ENCODE measurements at regions not wholly inside any gene's neighbourhood (a gene's known extent, or its start where the extent isn't known, plus 50 kb on each side); places are given as distances from the start of the nearest gene placed in this dataset.
"Not testable (repeated sequence)": the region's sequence is repeated elsewhere in the genome, so short reads cannot be mapped to it uniquely, and the experiment has no call there.

DNA sequence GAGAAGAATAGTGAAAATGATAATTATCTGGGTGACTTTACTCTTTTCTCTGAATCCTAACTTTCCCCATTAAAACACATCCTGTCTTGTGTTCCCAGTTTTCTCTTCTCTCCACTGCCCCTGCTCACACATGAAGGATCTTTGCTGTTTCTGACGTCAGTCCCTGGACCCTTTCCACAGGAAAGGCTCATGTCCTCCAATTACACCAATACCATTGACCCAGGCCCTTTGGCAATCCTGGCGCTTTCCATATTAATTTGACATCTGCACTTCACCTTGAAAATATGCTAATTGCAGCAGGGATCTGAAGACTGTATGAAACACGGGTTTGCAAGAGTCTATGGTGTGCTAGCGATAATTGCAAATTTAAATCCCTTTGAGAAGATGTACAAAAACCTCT, 170.2 kb upstream of the GOT2 start:
- Histone ChIP-seq H3K4me1 (ENCODE audit: control insufficient read depth in 3 of 3, insufficient read depth in 2 of 3, low read depth in 1 of 3, low read length in 2 of 3) (no peaks in the 10 kb centered on the region), H3K9me3 (ENCODE audit: control insufficient read depth in 2 of 2, insufficient read depth in 1 of 2, low read depth in 1 of 2, low read length in 1 of 2) (no peaks in the 10 kb centered on the region), H3K27ac (ENCODE audit: low read depth in 1 of 3, low read length in 2 of 3) (no peak overlapping the region), H3K36me3 (ENCODE audit: control insufficient read depth in 3 of 3, insufficient read depth in 2 of 3, low read depth in 1 of 3, low read length in 3 of 3) (no peaks in the 10 kb centered on the region), H3K27me3 (ENCODE audit: control insufficient read depth in 3 of 3, insufficient read depth in 3 of 3, low read length in 3 of 3) (no peaks in the 10 kb centered on the region), H3K4me3 (ENCODE audit: low read depth in 1 of 3, low read length in 3 of 3) (no peak overlapping the region)
- FAIRE-seq (no peak), DNase-seq (no peak)
- 78 to 81% (median 80%) methylated on average over 4 of the region's 4 CpGs for WGBS, 3 donors

DNA sequence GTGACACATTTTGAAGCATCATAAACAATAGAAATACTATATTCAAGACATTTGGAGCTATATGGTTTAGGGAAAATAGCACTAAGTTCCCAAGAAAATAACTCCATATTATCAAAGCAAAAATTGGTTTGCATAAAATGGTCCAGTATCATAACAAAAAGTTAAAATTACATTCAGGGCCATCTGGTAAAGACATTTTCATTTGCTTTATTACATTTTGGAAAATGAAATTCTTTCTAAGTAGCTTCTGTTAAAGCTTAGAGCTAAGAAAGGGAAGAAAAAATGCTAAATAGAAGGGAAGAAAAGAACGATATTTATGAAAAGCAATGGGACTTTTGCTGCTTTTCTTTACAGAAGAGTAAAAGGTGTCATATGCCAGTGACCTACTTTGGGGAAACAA, 155.4 kb upstream of the GOT2 start:
- Histone ChIP-seq H3K27me3 (ENCODE audit: control insufficient read depth in 3 of 3, insufficient read depth in 3 of 3, low read length in 3 of 3) (no peaks in the 10 kb centered on the region), H3K4me3 (ENCODE audit: low read depth in 1 of 3, low read length in 3 of 3) (no peak overlapping the region), H3K36me3 (ENCODE audit: control insufficient read depth in 3 of 3, insufficient read depth in 2 of 3, low read depth in 1 of 3, low read length in 3 of 3) (no peaks in the 10 kb centered on the region), H3K9me3 (ENCODE audit: control insufficient read depth in 2 of 2, insufficient read depth in 1 of 2, low read depth in 1 of 2, low read length in 1 of 2) (no peaks in the 10 kb centered on the region), H3K4me1 (ENCODE audit: control insufficient read depth in 3 of 3, insufficient read depth in 2 of 3, low read depth in 1 of 3, low read length in 2 of 3) (no peaks in the 10 kb centered on the region), H3K27ac (ENCODE audit: low read depth in 1 of 3, low read length in 2 of 3) (no peak overlapping the region)
- WGBS, 3 donors = 71 to 89% (median 85%) methylated on average over 1 of the region's 1 CpG
- FAIRE-seq (no peak), DNase-seq (no peak)

DNA sequence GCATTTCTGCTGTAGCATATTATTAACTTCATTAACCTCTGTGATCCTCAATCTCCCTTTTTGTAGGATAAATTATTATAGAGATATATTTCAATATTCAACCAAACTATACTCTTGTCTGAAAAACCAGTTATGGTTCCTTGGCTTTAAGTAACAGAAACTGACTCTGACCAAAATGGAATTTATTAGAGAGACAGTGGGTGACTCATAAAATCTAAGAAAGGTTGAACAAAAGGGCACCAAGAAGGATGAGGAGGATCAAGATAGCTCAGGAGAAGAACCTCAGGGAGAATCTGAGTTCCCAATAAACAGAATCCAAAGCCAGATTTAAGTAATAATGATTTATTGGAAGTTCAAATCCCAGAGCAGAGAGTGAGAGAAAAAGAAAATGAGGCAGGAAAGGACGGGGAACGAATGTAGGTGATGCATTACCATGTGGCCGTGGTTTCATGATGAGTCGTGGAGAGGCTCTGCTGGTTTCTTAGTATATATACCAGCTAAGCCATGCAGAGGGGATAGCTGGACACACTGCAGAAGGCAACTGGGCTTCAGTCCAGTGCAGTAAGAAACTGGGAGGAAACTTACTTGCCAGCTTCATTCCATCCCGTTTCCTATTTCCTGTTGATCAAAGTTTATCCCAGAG, 151.5 kb upstream of the GOT2 start:
- no peak overlapping the region for H3K4me3 ChIP-seq (ENCODE audit: low read depth in 1 of 3, low read length in 3 of 3)
- DNase-seq (no peak), FAIRE-seq (no peak)
- no peak overlapping the region for H3K27ac ChIP-seq (ENCODE audit: low read depth in 1 of 3, low read length in 2 of 3)
- peaks cover 0 to 2% of the 10 kb centered on the region in 2 donors for H3K9me3 ChIP-seq (ENCODE audit: control insufficient read depth in 2 of 2, insufficient read depth in 1 of 2, low read depth in 1 of 2, low read length in 1 of 2)
- H3K4me1 ChIP-seq (ENCODE audit: control insufficient read depth in 3 of 3, insufficient read depth in 2 of 3, low read depth in 1 of 3, low read length in 2 of 3) = no peaks in the 10 kb centered on the region
- no peaks in the 10 kb centered on the region for H3K27me3 ChIP-seq (ENCODE audit: control insufficient read depth in 3 of 3, insufficient read depth in 3 of 3, low read length in 3 of 3)
- WGBS, 3 donors = 76 to 85% (median 80%) methylated on average over 5 of the region's 5 CpGs
- H3K36me3 ChIP-seq (ENCODE audit: control insufficient read depth in 3 of 3, insufficient read depth in 2 of 3, low read depth in 1 of 3, low read length in 3 of 3) = no peaks in the 10 kb centered on the region

DNA sequence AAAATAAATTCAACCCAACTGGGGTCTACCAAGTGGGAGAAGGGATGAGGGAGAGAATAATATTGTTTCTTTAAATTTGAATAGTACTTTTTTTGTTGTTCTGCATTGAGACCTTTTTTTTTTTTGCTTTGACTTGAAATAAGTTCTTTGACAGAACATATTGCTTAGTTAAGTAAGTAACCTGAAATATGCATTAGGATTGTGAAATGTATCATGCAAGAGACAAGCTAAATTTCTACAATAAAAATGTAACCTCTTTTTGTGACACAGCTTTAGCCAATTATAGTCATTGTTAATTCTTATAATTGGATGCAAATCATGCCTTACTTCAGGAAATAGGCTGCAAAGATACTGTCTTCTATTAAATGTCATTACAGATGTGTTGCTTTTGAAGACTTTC, 150.0 kb upstream of the GOT2 start:
- Histone ChIP-seq H3K4me3 (ENCODE audit: low read depth in 1 of 3, low read length in 3 of 3) (no peak overlapping the region), H3K27me3 (ENCODE audit: control insufficient read depth in 3 of 3, insufficient read depth in 3 of 3, low read length in 3 of 3) (no peaks in the 10 kb centered on the region), H3K36me3 (ENCODE audit: control insufficient read depth in 3 of 3, insufficient read depth in 2 of 3, low read depth in 1 of 3, low read length in 3 of 3) (no peaks in the 10 kb centered on the region), H3K9me3 (ENCODE audit: control insufficient read depth in 2 of 2, insufficient read depth in 1 of 2, low read depth in 1 of 2, low read length in 1 of 2) (peaks cover 0 to 2% of the 10 kb centered on the region in 2 donors), H3K27ac (ENCODE audit: low read depth in 1 of 3, low read length in 2 of 3) (no peak overlapping the region), H3K4me1 (ENCODE audit: control insufficient read depth in 3 of 3, insufficient read depth in 2 of 3, low read depth in 1 of 3, low read length in 2 of 3) (no peaks in the 10 kb centered on the region)
- FAIRE-seq (no peak), DNase-seq (no peak)

DNA sequence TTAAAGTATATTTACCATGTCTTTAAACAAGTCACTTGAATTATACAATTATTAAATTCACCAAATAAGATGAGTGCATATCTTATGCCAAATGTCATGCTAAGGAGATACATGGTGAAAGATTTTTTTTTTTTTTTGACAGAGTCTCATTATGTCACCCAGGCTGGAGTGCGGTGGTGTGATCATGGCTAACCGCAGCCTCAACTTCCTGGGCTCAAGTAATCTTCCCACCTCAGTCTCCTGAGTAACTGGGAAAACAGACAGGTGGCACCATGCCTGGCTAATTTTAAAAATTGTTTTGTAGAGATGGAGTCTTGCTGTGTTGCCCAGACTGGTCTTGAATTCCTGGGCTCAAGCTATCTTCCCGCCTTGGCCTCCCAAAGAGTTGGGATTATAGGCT, 149.0 kb upstream of the GOT2 start:
- WGBS, 3 donors = 83 to 91% (median 86%) methylated on average over 3 of the region's 3 CpGs

DNA sequence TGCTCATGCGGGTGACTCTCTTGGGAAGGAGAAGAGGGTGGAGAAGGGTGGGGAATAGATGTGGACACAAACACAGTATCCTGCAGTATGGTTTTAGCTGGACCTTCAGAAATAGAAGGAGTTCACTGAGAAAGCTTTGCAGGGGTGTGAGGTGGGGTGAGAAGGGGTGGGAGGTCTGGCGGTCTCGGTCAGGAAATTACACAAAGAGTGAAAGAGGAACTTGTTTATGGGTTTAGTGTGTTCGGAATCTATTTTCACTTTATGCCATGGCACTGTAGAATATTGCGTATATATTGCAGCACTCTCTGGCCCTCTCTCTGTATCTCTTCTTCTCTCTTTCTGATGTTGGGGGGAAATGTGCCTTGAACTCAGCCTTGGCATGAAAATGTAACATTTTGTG, 148.2 kb upstream of the GOT2 start:
- no peak overlapping the region for H3K4me3 ChIP-seq (ENCODE audit: low read depth in 1 of 3, low read length in 3 of 3)
- H3K9me3 ChIP-seq (ENCODE audit: control insufficient read depth in 2 of 2, insufficient read depth in 1 of 2, low read depth in 1 of 2, low read length in 1 of 2) = peaks cover 0 to 2% of the 10 kb centered on the region in 2 donors
- H3K4me1 ChIP-seq (ENCODE audit: control insufficient read depth in 3 of 3, insufficient read depth in 2 of 3, low read depth in 1 of 3, low read length in 2 of 3) = no peaks in the 10 kb centered on the region
- H3K27me3 ChIP-seq (ENCODE audit: control insufficient read depth in 3 of 3, insufficient read depth in 3 of 3, low read length in 3 of 3) = no peaks in the 10 kb centered on the region
- H3K27ac ChIP-seq (ENCODE audit: low read depth in 1 of 3, low read length in 2 of 3) = no peak overlapping the region
- no peaks in the 10 kb centered on the region for H3K36me3 ChIP-seq (ENCODE audit: control insufficient read depth in 3 of 3, insufficient read depth in 2 of 3, low read depth in 1 of 3, low read length in 3 of 3)
- no peak for DNase-seq
- 67 to 91% (median 75%) methylated on average over 5 of the region's 5 CpGs for WGBS, 3 donors
- no peak for FAIRE-seq

More for the DNA sequence above, 149.0 kb upstream of the GOT2 start:
- Histone ChIP-seq H3K9me3 (ENCODE audit: control insufficient read depth in 2 of 2, insufficient read depth in 1 of 2, low read depth in 1 of 2, low read length in 1 of 2) (peaks cover 0 to 2% of the 10 kb centered on the region in 2 donors), H3K4me3 (ENCODE audit: low read depth in 1 of 3, low read length in 3 of 3) (no peak overlapping the region), H3K27me3 (ENCODE audit: control insufficient read depth in 3 of 3, insufficient read depth in 3 of 3, low read length in 3 of 3) (no peaks in the 10 kb centered on the region), H3K27ac (ENCODE audit: low read depth in 1 of 3, low read length in 2 of 3) (no peak overlapping the region), H3K36me3 (ENCODE audit: control insufficient read depth in 3 of 3, insufficient read depth in 2 of 3, low read depth in 1 of 3, low read length in 3 of 3) (no peaks in the 10 kb centered on the region), H3K4me1 (ENCODE audit: control insufficient read depth in 3 of 3, insufficient read depth in 2 of 3, low read depth in 1 of 3, low read length in 2 of 3) (no peaks in the 10 kb centered on the region)
- no peak for FAIRE-seq
- DNase-seq = no peak

DNA sequence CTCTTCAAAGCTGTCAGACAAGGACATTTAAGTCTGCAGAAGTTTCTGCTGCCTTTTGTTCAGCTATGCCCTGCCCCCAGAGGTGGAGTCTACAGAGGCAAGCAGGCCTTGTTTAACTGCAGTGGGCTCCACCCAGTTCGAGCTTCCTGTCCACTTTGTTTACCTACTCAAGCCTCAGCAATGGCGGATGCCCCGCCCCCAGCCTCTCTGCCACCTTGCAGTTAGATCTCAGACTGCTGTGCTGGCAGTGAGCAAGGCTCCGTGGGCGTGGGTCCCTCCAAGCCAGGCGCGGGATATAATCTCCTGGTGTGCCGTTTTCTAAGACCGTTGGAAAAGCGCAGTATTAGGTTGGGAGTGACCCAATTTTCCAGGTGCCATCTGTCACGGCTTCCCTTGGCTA, 144.5 kb upstream of the GOT2 start:
- not testable (repeated sequence) for H3K4me3 ChIP-seq (ENCODE audit: low read depth in 1 of 3, low read length in 3 of 3); H3K4me1 ChIP-seq (ENCODE audit: control insufficient read depth in 3 of 3, insufficient read depth in 2 of 3, low read depth in 1 of 3, low read length in 2 of 3); FAIRE-seq; H3K27me3 ChIP-seq (ENCODE audit: control insufficient read depth in 3 of 3, insufficient read depth in 3 of 3, low read length in 3 of 3); H3K27ac ChIP-seq (ENCODE audit: low read depth in 1 of 3, low read length in 2 of 3); DNase-seq; H3K9me3 ChIP-seq (ENCODE audit: control insufficient read depth in 2 of 2, insufficient read depth in 1 of 2, low read depth in 1 of 2, low read length in 1 of 2); H3K36me3 ChIP-seq (ENCODE audit: control insufficient read depth in 3 of 3, insufficient read depth in 2 of 3, low read depth in 1 of 3, low read length in 3 of 3)
- 83 to 89% (median 87%) methylated on average over 11 of the region's 11 CpGs for WGBS, 3 donors

DNA sequence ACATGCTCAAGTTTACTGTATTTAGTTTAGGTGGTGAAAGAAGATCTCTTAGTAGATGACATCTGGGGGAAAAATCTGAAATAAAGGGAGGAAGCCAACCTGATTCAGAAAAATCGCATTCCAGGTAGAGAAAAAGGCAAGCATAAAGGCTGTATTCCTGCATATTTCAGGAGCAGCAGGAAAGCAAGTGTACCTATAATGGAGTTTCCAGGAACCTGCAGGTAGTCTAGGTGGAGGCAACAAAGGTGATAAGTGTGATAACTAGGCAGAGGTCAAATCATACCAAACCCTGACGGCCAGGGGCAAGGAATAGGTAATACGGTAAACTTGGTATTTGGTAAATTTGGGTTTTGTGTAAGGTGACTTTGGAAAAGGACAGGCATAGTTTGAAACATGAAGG, 132.8 kb upstream of the GOT2 start:
- no peak for FAIRE-seq
- 72 to 78% (median 74%) methylated on average over 3 of the region's 3 CpGs for WGBS, 3 donors
- no peak overlapping the region for H3K27ac ChIP-seq (ENCODE audit: low read depth in 1 of 3, low read length in 2 of 3)

DNA sequence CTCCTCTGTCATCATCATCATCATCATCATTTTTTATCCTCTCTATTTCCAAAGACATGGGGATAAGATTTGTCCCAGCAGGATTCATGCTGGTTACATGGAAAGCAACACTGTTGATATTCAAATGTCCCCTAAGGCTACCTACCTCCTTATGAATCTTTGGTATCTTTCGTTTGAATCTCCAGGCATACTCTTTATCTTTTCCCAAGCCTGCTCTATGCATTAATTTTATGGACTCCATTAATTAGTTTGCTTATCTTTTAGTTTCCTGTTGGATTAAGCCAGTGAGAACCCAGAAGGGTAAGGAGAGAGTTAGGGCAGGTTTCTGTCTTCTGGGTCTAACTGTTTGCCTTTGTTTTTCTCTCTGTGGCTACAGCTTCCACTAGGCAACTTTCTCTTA, 129.6 kb upstream of the GOT2 start:
- DNase-seq (no peak), FAIRE-seq (no peak)
- H3K4me1 ChIP-seq (ENCODE audit: control insufficient read depth in 3 of 3, insufficient read depth in 2 of 3, low read depth in 1 of 3, low read length in 2 of 3) = no peaks in the 10 kb centered on the region
- H3K4me3 ChIP-seq (ENCODE audit: low read depth in 1 of 3, low read length in 3 of 3) = no peak overlapping the region
- 63 to 66% (median 63%) methylated on average over 1 of the region's 1 CpG for WGBS, 3 donors
- no peaks in the 10 kb centered on the region for H3K36me3 ChIP-seq (ENCODE audit: control insufficient read depth in 3 of 3, insufficient read depth in 2 of 3, low read depth in 1 of 3, low read length in 3 of 3)
- no peaks in the 10 kb centered on the region for H3K9me3 ChIP-seq (ENCODE audit: control insufficient read depth in 2 of 2, insufficient read depth in 1 of 2, low read depth in 1 of 2, low read length in 1 of 2)
- no peak overlapping the region for H3K27ac ChIP-seq (ENCODE audit: low read depth in 1 of 3, low read length in 2 of 3)
- H3K27me3 ChIP-seq (ENCODE audit: control insufficient read depth in 3 of 3, insufficient read depth in 3 of 3, low read length in 3 of 3) = no peaks in the 10 kb centered on the region

More for the DNA sequence above, 132.8 kb upstream of the GOT2 start:
- Histone ChIP-seq H3K36me3 (ENCODE audit: control insufficient read depth in 3 of 3, insufficient read depth in 2 of 3, low read depth in 1 of 3, low read length in 3 of 3) (no peaks in the 10 kb centered on the region), H3K27me3 (ENCODE audit: control insufficient read depth in 3 of 3, insufficient read depth in 3 of 3, low read length in 3 of 3) (no peaks in the 10 kb centered on the region), H3K4me1 (ENCODE audit: control insufficient read depth in 3 of 3, insufficient read depth in 2 of 3, low read depth in 1 of 3, low read length in 2 of 3) (no peaks in the 10 kb centered on the region), H3K9me3 (ENCODE audit: control insufficient read depth in 2 of 2, insufficient read depth in 1 of 2, low read depth in 1 of 2, low read length in 1 of 2) (no peaks in the 10 kb centered on the region), H3K4me3 (ENCODE audit: low read depth in 1 of 3, low read length in 3 of 3) (no peak overlapping the region)
- no peak for DNase-seq

All from small intestine (tissue), 7 donors.